ENCODE measurements at regions not wholly inside any gene's neighbourhood (a gene's known extent, or its start where the extent isn't known, plus 50 kb on each side); places are given as distances from the start of the nearest gene placed in this dataset.
A peak's percentile ranks its signal among the peaks of the same experiment; 100 is the strongest.

GRCh38 chr6:26205625-26206574 is 118.7 kb downstream of the HFE start:
- Histone ChIP-seq H3K4ac (ENCODE audit: low read depth, low read length) (no peak overlapping the region; the same call in 1 of the 2 replicates), H3T11ph (ENCODE audit: low read length) (no peak overlapping the region), H3K9me3 (ENCODE audit: control insufficient read depth, low read depth, low read length) (no peaks in the 10 kb centered on the region), H3K27ac (ENCODE audit: insufficient read length, low read depth, low read length) (peak overlapping the region; percentile 92), H3K18ac (ENCODE audit: insufficient read length, low read depth, low read length) (peak overlapping the region; percentile 46), H2BK12ac (ENCODE audit: insufficient read length, low read depth, low read length) (no peak overlapping the region), H3K27me3 (ENCODE audit: insufficient read depth, low read length) (no peaks in the 10 kb centered on the region), H3K79me1 (ENCODE audit: insufficient read depth, low read depth, low read length, poor library complexity, severe bottlenecking) (no peaks in the 10 kb centered on the region), H3K23me2 (ENCODE audit: insufficient read length, low read depth, low read length, poor library complexity, severe bottlenecking) (peaks cover 3% of the 10 kb centered on the region), H2AK5ac (ENCODE audit: insufficient read length, low read length) (no peak overlapping the region), H2BK120ac (ENCODE audit: low read depth, low read length, poor library complexity, severe bottlenecking) (no peak overlapping the region), H3K79me2 (ENCODE audit: insufficient read depth, low read length) (no peaks in the 10 kb centered on the region), H2BK20ac (ENCODE audit: low read depth, low read length, poor library complexity, severe bottlenecking) (no peak overlapping the region), H3K56ac (ENCODE audit: insufficient read length, low read depth, low read length) (peak overlapping the region; percentile 4), H2BK15ac (ENCODE audit: low read depth, low read length) (no peak overlapping the region), H4K20me1 (ENCODE audit: control insufficient read depth, insufficient read depth, insufficient read length) (no peaks in the 10 kb centered on the region), H3K9ac (ENCODE audit: extremely low read depth, insufficient read length, low read length) (peak overlapping the region; percentile 99), H3K4me1 (ENCODE audit: insufficient read depth, low read length) (peaks cover 2% of the 10 kb centered on the region; the same call in 1 of the 2 replicates), H4K91ac (ENCODE audit: insufficient read length, low read depth, low read length) (no peak overlapping the region), H3K23ac (ENCODE audit: insufficient read length, low read depth, low read length) (no peak overlapping the region), H3K4me2 (ENCODE audit: insufficient read depth, insufficient read length, low read length) (peak overlapping the region; percentile 75), H4K8ac (replicated peaks; ENCODE audit: insufficient read length, low read depth, low read length) (no peak overlapping the region), H2AFZ (ENCODE audit: low read length) (no peak overlapping the region), H3K14ac (ENCODE audit: insufficient read depth, low read length) (peak overlapping the region; percentile 61; the same call in 1 of the 2 replicates), H4K5ac (ENCODE audit: insufficient read length, low read depth, low read length) (no peak overlapping the region), H2BK5ac (ENCODE audit: insufficient read length, low read length) (peak overlapping the region; percentile 20)
- no CpG with 5 or more reads among the region's 18 CpGs for WGBS (ENCODE audit: extremely low coverage, insufficient read length, low lambda C conversion rate)
- Mint-ChIP-seq H3K36me3 (ENCODE audit: insufficient read depth in 1 of 3, low read depth in 3 of 3) (peaks cover 0 to 3% (median 0%) of the 10 kb centered on the region in 3 experiments; a peak in 3 of 7 replicates), H3K9me3 (no peaks in the 10 kb centered on the region; a peak in 2 of 5 replicates), H3K4me3 (no peak overlapping the region), H3K4me1 (peaks cover 22 to 28% of the 10 kb centered on the region in 2 experiments), H3K27ac (no peak overlapping the region), H3K27me3 (ENCODE audit: low read depth) (peaks cover 5% of the 10 kb centered on the region)
- no peak for TF ChIP-seq CTCF (conservative IDR thresholded peaks at IDR 0.05)
- no peak for DNase-seq

All from H9 (cell line).